ENCODE measurements at regions not wholly inside any gene's neighbourhood (a gene's known extent, or its start where the extent isn't known, plus 50 kb on each side); places are given as distances from the start of the nearest gene placed in this dataset.

DNA sequence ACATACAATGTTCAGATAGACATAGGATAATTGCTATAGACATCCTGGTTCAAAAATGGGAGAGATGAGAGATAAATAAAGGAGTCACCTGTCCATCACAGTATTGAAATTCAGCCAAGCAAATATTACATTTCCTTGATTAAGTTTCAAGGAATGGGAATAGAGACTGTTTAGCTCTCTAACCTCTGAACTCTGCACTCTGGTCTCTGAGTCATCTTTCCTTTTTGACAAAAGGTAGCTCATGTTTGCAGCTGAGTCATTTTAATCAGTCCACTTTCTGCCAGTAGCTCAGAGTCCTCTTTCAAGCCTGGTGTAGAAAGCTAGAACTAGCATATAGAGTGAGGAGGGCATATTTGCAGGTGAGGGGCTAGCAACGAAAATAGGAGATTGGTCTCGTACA is 51.4 kb upstream of the GJA8 start:
- TF ChIP-seq, protein P1, sequence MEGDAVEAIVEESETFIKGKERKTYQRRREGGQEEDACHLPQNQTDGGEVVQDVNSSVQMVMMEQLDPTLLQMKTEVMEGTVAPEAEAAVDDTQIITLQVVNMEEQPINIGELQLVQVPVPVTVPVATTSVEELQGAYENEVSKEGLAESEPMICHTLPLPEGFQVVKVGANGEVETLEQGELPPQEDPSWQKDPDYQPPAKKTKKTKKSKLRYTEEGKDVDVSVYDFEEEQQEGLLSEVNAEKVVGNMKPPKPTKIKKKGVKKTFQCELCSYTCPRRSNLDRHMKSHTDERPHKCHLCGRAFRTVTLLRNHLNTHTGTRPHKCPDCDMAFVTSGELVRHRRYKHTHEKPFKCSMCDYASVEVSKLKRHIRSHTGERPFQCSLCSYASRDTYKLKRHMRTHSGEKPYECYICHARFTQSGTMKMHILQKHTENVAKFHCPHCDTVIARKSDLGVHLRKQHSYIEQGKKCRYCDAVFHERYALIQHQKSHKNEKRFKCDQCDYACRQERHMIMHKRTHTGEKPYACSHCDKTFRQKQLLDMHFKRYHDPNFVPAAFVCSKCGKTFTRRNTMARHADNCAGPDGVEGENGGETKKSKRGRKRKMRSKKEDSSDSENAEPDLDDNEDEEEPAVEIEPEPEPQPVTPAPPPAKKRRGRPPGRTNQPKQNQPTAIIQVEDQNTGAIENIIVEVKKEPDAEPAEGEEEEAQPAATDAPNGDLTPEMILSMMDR (conservative IDR thresholded peaks at IDR 0.05) = no peak
- TF ChIP-seq ZFX (IDR thresholded peaks at IDR 0.05) = no peak
